IMR-90 (cell line): ENCODE measurements at regions not wholly inside any gene's neighbourhood (a gene's known extent, or its start where the extent isn't known, plus 50 kb on each side); places are given as distances from the start of the nearest gene placed in this dataset.

ENCODE experiments used
- ATAC-seq: fragments of 200-7000 bp; cut with Tn5 transposase; 2 replicates; pipeline ENCODE4 v1.9.1; 2020; ENCODE audit warnings: low read depth, mild to moderate bottlenecking, moderate library complexity
- BruUV-seq: library from RNA; stranded (reverse); fragments of 400-500 nt; replicated peaks from 2 replicates; lab custom pipeline; 2021; lab: Mats Ljungman, UMichigan
- CTCF ChIA-PET: fragments of 300-600 bp; formaldehyde crosslinking; extraction: SDS; loops from one replicate; lab custom pipeline; 2021; ENCODE audit warnings: antibody characterized with exemption; lab: Yijun Ruan, JAX
- POLR2A ChIA-PET: fragments of 300-600 bp; sonication (Branson Sonifier 250); formaldehyde crosslinking; loops from one replicate; lab custom pipeline; 2022; ENCODE audit warnings: antibody characterized with exemption; ENCODE audit not compliant: unreplicated experiment; lab: Charles Lee
- DNase-seq: peaks from one replicate; pipeline ENCODE4 v3.0.0; 2013
- H2AFZ ChIP-seq: replicated peaks from 2 replicates; pipeline ENCODE3; 2013; ENCODE audit warnings: low read length, mild to moderate bottlenecking; ENCODE audit not compliant: poor library complexity
- H2AK5ac ChIP-seq: 2 replicates; pipeline ENCODE4 v1.6.1; 2013; ENCODE audit warnings: low read depth, low read length, inconsistent platforms
- H2AK9ac ChIP-seq: replicated peaks from 2 replicates; pipeline ENCODE3; 2013; ENCODE audit warnings: mild to moderate bottlenecking, low read depth, low read length, moderate library complexity; ENCODE audit not compliant: poor library complexity
- H2BK120ac ChIP-seq: 2 replicates; pipeline ENCODE4 v1.6.1; 2013; ENCODE audit warnings: low read depth, low read length, inconsistent platforms
- H2BK15ac ChIP-seq: 3 replicates; pipeline ENCODE4 v1.6.1; 2013; ENCODE audit warnings: low read depth, low read length, inconsistent platforms
- H2BK20ac ChIP-seq: 2 replicates; pipeline ENCODE4 v1.6.1; 2013; ENCODE audit warnings: low read depth, mild to moderate bottlenecking, inconsistent platforms, low read length, moderate library complexity
- H2BK5ac ChIP-seq: 2 replicates; pipeline ENCODE4 v1.6.1; 2013; ENCODE audit warnings: mild to moderate bottlenecking, low read depth, low read length, inconsistent platforms; ENCODE audit not compliant: poor library complexity, severe bottlenecking
- H3K14ac ChIP-seq: replicated peaks from 2 replicates; pipeline ENCODE4 v1.6.1; 2013; ENCODE audit warnings: low read depth, low read length, inconsistent platforms
- H3K18ac ChIP-seq: 2 replicates; pipeline ENCODE4 v1.6.1; 2013; ENCODE audit warnings: low read depth, low read length, control low read depth
- H3K23ac ChIP-seq: 2 replicates; pipeline ENCODE4 v1.6.1; 2013; ENCODE audit warnings: low read depth, low read length, inconsistent platforms
- H3K27ac ChIP-seq: 2 replicates; pipeline ENCODE4 v1.5.1; 2013; ENCODE audit warnings: mild to moderate bottlenecking, control low read depth, low read length; ENCODE audit not compliant: insufficient read depth
- H3K27me3 ChIP-seq: 2 replicates; pipeline ENCODE4 v1.6.1; 2013; ENCODE audit warnings: low read length; ENCODE audit not compliant: control insufficient read depth, insufficient read depth
- H3K36me3 ChIP-seq: 2 replicates; pipeline ENCODE4 v1.6.1; 2013; ENCODE audit warnings: low read length, mixed read lengths; ENCODE audit not compliant: control insufficient read depth, insufficient read depth
- H3K4ac ChIP-seq: 2 replicates; pipeline ENCODE4 v1.6.1; 2013; ENCODE audit warnings: low read depth, low read length, inconsistent platforms
- H3K4me1 ChIP-seq: 2 replicates; pipeline ENCODE4 v1.6.1; 2013; ENCODE audit warnings: low read length, mixed read lengths; ENCODE audit not compliant: control insufficient read depth, insufficient read depth
- H3K4me2 ChIP-seq: 2 replicates; pipeline ENCODE4 v1.6.1; 2013; ENCODE audit warnings: low read depth, mild to moderate bottlenecking, control low read depth, low read length, moderate library complexity
- H3K4me3 ChIP-seq: 2 replicates; pipeline ENCODE4 v1.5.1; 2013; ENCODE audit warnings: low read depth, mild to moderate bottlenecking, control low read depth, low read length, moderate library complexity; ENCODE audit not compliant: insufficient read depth
- H3K56ac ChIP-seq: 2 replicates; pipeline ENCODE4 v1.6.1; 2013; ENCODE audit warnings: low read length, inconsistent platforms; ENCODE audit not compliant: insufficient read depth; ENCODE audit errors: extremely low read depth
- H3K79me1 ChIP-seq, 2 experiments: 2 replicates each; pipeline ENCODE4 v1.6.1; 2013; ENCODE audit warnings: low read length in 2 of 2, inconsistent platforms in 1 of 2, low read depth in 1 of 2
- H3K9ac ChIP-seq: 2 replicates; pipeline ENCODE4 v1.6.1; 2013; ENCODE audit warnings: low read depth, low read length, control low read depth
- H3K9me1 ChIP-seq: 2 replicates; pipeline ENCODE4 v1.6.1; 2013; ENCODE audit warnings: low read length, inconsistent platforms; ENCODE audit not compliant: insufficient read depth
- H3K9me3 ChIP-seq: 2 replicates; pipeline ENCODE4 v1.6.1; 2013; ENCODE audit warnings: low read length; ENCODE audit not compliant: control insufficient read depth, insufficient read depth
- H4K20me1 ChIP-seq: 2 replicates; pipeline ENCODE4 v1.6.1; 2013; ENCODE audit warnings: low read length, inconsistent platforms; ENCODE audit not compliant: insufficient read depth
- H4K5ac ChIP-seq: 2 replicates; pipeline ENCODE4 v1.6.1; 2013; ENCODE audit warnings: mild to moderate bottlenecking, low read depth, low read length, control low read depth
- H4K8ac ChIP-seq, 2 experiments: 2 replicates each; pipeline ENCODE4 v1.6.1; 2013; ENCODE audit warnings: low read depth in 2 of 2, low read length in 2 of 2, control low read depth in 1 of 2, inconsistent platforms in 1 of 2
- H4K91ac ChIP-seq: 2 replicates; pipeline ENCODE4 v1.6.1; 2013; ENCODE audit warnings: low read depth, low read length, inconsistent platforms; ENCODE audit not compliant: insufficient read depth
- BHLHE40 ChIP-seq: fragments of 150-350 bp; IDR thresholded peaks from 2 replicates; pipeline ENCODE4 v1.6.1; 2016; ENCODE audit warnings: mild to moderate bottlenecking, low read depth, low read length
- CEBPB ChIP-seq: IDR thresholded peaks from 2 replicates; pipeline ENCODE4 v1.6.1; 2012; ENCODE audit warnings: low read depth, low read length, improper control_type of control experiment
- CHD1 ChIP-seq: IDR thresholded peaks from 2 replicates; pipeline ENCODE4 v1.6.1; 2012; ENCODE audit warnings: low read depth, low read length, improper control_type of control experiment
- CTCF ChIP-seq: conservative IDR thresholded peaks from 2 replicates; pipeline ENCODE4 v1.5.1; 2012; ENCODE audit warnings: mild to moderate bottlenecking, low read depth, low read length, improper control_type of control experiment
- ELK1 ChIP-seq: fragments of 150-350 bp; IDR thresholded peaks from 2 replicates; pipeline ENCODE4 v1.6.1; 2016; ENCODE audit warnings: low read depth, mild to moderate bottlenecking, low read length, moderate library complexity, borderline replicate concordance
- FOS ChIP-seq: fragments of 150-350 bp; IDR thresholded peaks from 2 replicates; pipeline ENCODE4 v1.6.1; 2016; ENCODE audit warnings: low read depth, low read length
- MAFK ChIP-seq: IDR thresholded peaks from 2 replicates; pipeline ENCODE4 v1.6.1; 2012; ENCODE audit warnings: low read depth, low read length, improper control_type of control experiment
- MAZ ChIP-seq: IDR thresholded peaks from 2 replicates; pipeline ENCODE4 v1.6.1; 2012; ENCODE audit warnings: low read depth, mild to moderate bottlenecking, low read length, improper control_type of control experiment, moderate library complexity, borderline replicate concordance
- MXI1 ChIP-seq: IDR thresholded peaks from 2 replicates; pipeline ENCODE4 v1.6.1; 2012; ENCODE audit warnings: low read depth, mild to moderate bottlenecking, low read length, moderate library complexity, borderline replicate concordance
- NFE2L2 ChIP-seq: fragments of 150-350 bp; IDR thresholded peaks from 2 replicates; pipeline ENCODE4 v1.6.1; 2016; ENCODE audit warnings: low read depth, mild to moderate bottlenecking, low read length
- POLR2A ChIP-seq: IDR thresholded peaks from 2 replicates; pipeline ENCODE4 v1.6.1; 2012; ENCODE audit warnings: mild to moderate bottlenecking, low read depth, low read length
- RAD21 ChIP-seq: IDR thresholded peaks from 2 replicates; pipeline ENCODE4 v1.6.1; 2012; ENCODE audit warnings: low read length, improper control_type of control experiment
- RCOR1 ChIP-seq: IDR thresholded peaks from 2 replicates; pipeline ENCODE4 v1.6.1; 2012; ENCODE audit warnings: mild to moderate bottlenecking, low read length, improper control_type of control experiment; ENCODE audit not compliant: insufficient replicate concordance
- RFX5 ChIP-seq: IDR thresholded peaks from 2 replicates; pipeline ENCODE4 v1.8.0; 2012; ENCODE audit warnings: low read depth, mild to moderate bottlenecking, low read length, moderate library complexity
- SMC3 ChIP-seq: fragments of 150-350 bp; IDR thresholded peaks from 2 replicates; pipeline ENCODE4 v1.6.1; 2016; ENCODE audit warnings: low read depth, mild to moderate bottlenecking, antibody characterized with exemption, low read length, moderate library complexity
- USF2 ChIP-seq: fragments of 150-350 bp; IDR thresholded peaks from 2 replicates; pipeline ENCODE4 v1.6.1; 2017; ENCODE audit warnings: mild to moderate bottlenecking, antibody characterized with exemption, low read length, low read depth
- WGBS, 2 experiments: methylation state at CpG; one replicate each; pipeline versions ENCODE4 v1.1.5 to v1.1.7; 2013; ENCODE audit warnings: missing lambda C conversion rate in 2 of 2; ENCODE audit not compliant: insufficient read length in 1 of 2; ENCODE audit errors: extremely low coverage in 2 of 2; 5-methylcytosine and 5-hydroxymethylcytosine counted together
- dilution Hi-C: fragments of 300-500 bp; cut with HindIII; formaldehyde crosslinking; loops from one replicate; pipeline ENCODE4 v1.14.3; 2018; ENCODE audit warnings: low sequenced_read_pairs; ENCODE audit not compliant: unreplicated experiment
- in situ Hi-C: fragments of 300-500 bp; cut with MboI; formaldehyde crosslinking; loops from 3 replicates; pipeline ENCODE4 v1.14.3; 2019; ENCODE audit warnings: low sequenced_read_pairs, inconsistent platforms, mixed read lengths
- intact Hi-C: fragments of 100-400 bp; cut with micrococcal nuclease; formaldehyde crosslinking; loops from 2 replicates; pipeline ENCODE4 v1.10.0; 2022

GRCh38 chr2:139917690-139918384, 1137.6 kb upstream of the NXPH2 start:
- Histone ChIP-seq H3K9me1 (no peaks in the 10 kb centered on the region), H4K20me1 (no peaks in the 10 kb centered on the region), H2BK15ac (no peak overlapping the region), H2BK20ac (no peak overlapping the region), H3K14ac (no peak overlapping the region), H3K27me3 (no peaks in the 10 kb centered on the region), H2BK5ac (no peak overlapping the region), H3K27ac (no peak overlapping the region), H2AFZ (no peak overlapping the region), H4K8ac (no peak overlapping the region), H3K79me1 (no peaks in the 10 kb centered on the region), H4K5ac (no peak overlapping the region), H3K4me1 (no peaks in the 10 kb centered on the region), H3K4me2 (no peak overlapping the region), H3K36me3 (no peaks in the 10 kb centered on the region), H4K91ac (no peak overlapping the region), H3K9ac (no peak overlapping the region), H3K9me3 (peaks cover 7% of the 10 kb centered on the region), H2AK9ac (no peak overlapping the region), H3K56ac (no peak overlapping the region), H3K18ac (no peak overlapping the region), H2BK120ac (no peak overlapping the region), H2AK5ac (no peak overlapping the region), H3K4ac (no peak overlapping the region), H3K4me3 (no peak overlapping the region), H3K23ac (no peak overlapping the region)
- TF ChIP-seq MAZ (no peak), CTCF (no peak), NFE2L2 (no peak), MXI1 (no peak), ELK1 (no peak), RAD21 (no peak), SMC3 (no peak), USF2 (no peak), CHD1 (no peak), CEBPB (no peak), BHLHE40 (no peak), FOS (no peak), RFX5 (no peak), MAFK (no peak), POLR2A (no peak), RCOR1 (no peak)
- DNase-seq (no peak), ATAC-seq (no peak)
- dilution Hi-C loops, result no loop called here
- no CpG with 5 or more reads among the region's 3 CpGs for WGBS, 2 experiments
- ChIA-PET POLR2A (no interaction called here), CTCF (no interaction called here)
- in situ Hi-C loops, result no loop called here
- no TSS peak for BruUV-seq
- intact Hi-C loops, result no loop called here
